ENCODE measurements at regions not wholly inside any gene's neighbourhood (a gene's known extent, or its start where the extent isn't known, plus 50 kb on each side); places are given as distances from the start of the nearest gene placed in this dataset.
"Not testable (repeated sequence)": the region's sequence is repeated elsewhere in the genome, so short reads cannot be mapped to it uniquely, and the experiment has no call there.

- in situ Hi-C loops (cut with MboI; ENCODE audit: low pct_unique_long_range_greater_than_20kb, low sequenced_read_pairs), result no loop called here
- DNase-seq, result no peak
Observed at GRCh38 chr13:53439439-53440225, 411.0 kb downstream of the OLFM4 start.

GRCh38 chr13:53442979-53443378, 414.4 kb downstream of the OLFM4 start:
- DNase-seq, result no peak
- in situ Hi-C loops (cut with MboI; ENCODE audit: low pct_unique_long_range_greater_than_20kb, low sequenced_read_pairs), result no loop called here

GRCh38 chr13:53445686-53446085, 417.1 kb downstream of the OLFM4 start:
- DNase-seq, result no peak
- in situ Hi-C loops (cut with MboI; ENCODE audit: low pct_unique_long_range_greater_than_20kb, low sequenced_read_pairs), result no loop called here

- in situ Hi-C loops (cut with MboI; ENCODE audit: low pct_unique_long_range_greater_than_20kb, low sequenced_read_pairs), result no loop called here
- DNase-seq, result no peak
Observed at GRCh38 chr13:53447456-53447855, 418.8 kb downstream of the OLFM4 start.

GRCh38 chr13:53447863-53448262, 419.2 kb downstream of the OLFM4 start:
- in situ Hi-C loops (cut with MboI; ENCODE audit: low pct_unique_long_range_greater_than_20kb, low sequenced_read_pairs), result no loop called here
- no peak for DNase-seq

GRCh38 chr13:53452263-53452808, 423.7 kb downstream of the OLFM4 start:
- in situ Hi-C loops (cut with MboI; ENCODE audit: low pct_unique_long_range_greater_than_20kb, low sequenced_read_pairs); DNase-seq: not testable (repeated sequence)

- DNase-seq, result no peak
- in situ Hi-C loops (cut with MboI; ENCODE audit: low pct_unique_long_range_greater_than_20kb, low sequenced_read_pairs), result no loop called here
Observed at GRCh38 chr13:53460796-53461195, 432.2 kb downstream of the OLFM4 start.

GRCh38 chr13:53463106-53463505, 434.5 kb downstream of the OLFM4 start:
- no peak for DNase-seq
- in situ Hi-C loops (cut with MboI; ENCODE audit: low pct_unique_long_range_greater_than_20kb, low sequenced_read_pairs), result no loop called here

GRCh38 chr13:53466576-53466975, 438.0 kb downstream of the OLFM4 start:
- in situ Hi-C loops (cut with MboI; ENCODE audit: low pct_unique_long_range_greater_than_20kb, low sequenced_read_pairs), result no loop called here
- no peak for DNase-seq

GRCh38 chr13:53473397-53473796, 444.8 kb downstream of the OLFM4 start:
- DNase-seq, result no peak
- in situ Hi-C loops (cut with MboI; ENCODE audit: low pct_unique_long_range_greater_than_20kb, low sequenced_read_pairs), result no loop called here

- in situ Hi-C loops (cut with MboI; ENCODE audit: low pct_unique_long_range_greater_than_20kb, low sequenced_read_pairs), result no loop called here
- DNase-seq, result no peak
Observed at GRCh38 chr13:53474878-53475277, 446.3 kb downstream of the OLFM4 start.

- in situ Hi-C loops (cut with MboI; ENCODE audit: low pct_unique_long_range_greater_than_20kb, low sequenced_read_pairs), result no loop called here
- DNase-seq, result no peak
Observed at GRCh38 chr13:53490752-53491151, 462.1 kb downstream of the OLFM4 start.

GRCh38 chr13:53494406-53494805, 465.8 kb downstream of the OLFM4 start:
- no peak for DNase-seq

GRCh38 chr13:53499576-53500133, 471.0 kb downstream of the OLFM4 start:
- DNase-seq, result no peak
- in situ Hi-C loops (cut with MboI; ENCODE audit: low pct_unique_long_range_greater_than_20kb, low sequenced_read_pairs), result no loop called here

More at GRCh38 chr13:53494406-53494805, 465.8 kb downstream of the OLFM4 start:
- in situ Hi-C loops (cut with MboI; ENCODE audit: low pct_unique_long_range_greater_than_20kb, low sequenced_read_pairs), result no loop called here

- in situ Hi-C loops (cut with MboI; ENCODE audit: low pct_unique_long_range_greater_than_20kb, low sequenced_read_pairs), result no loop called here
- no peak for DNase-seq
Observed at GRCh38 chr13:53501387-53501786, 472.8 kb downstream of the OLFM4 start.

GRCh38 chr13:53507741-53508140, 479.1 kb downstream of the OLFM4 start:
- no peak for DNase-seq
- in situ Hi-C loops (cut with MboI; ENCODE audit: low pct_unique_long_range_greater_than_20kb, low sequenced_read_pairs), result no loop called here

GRCh38 chr13:53512635-53513034, 484.0 kb downstream of the OLFM4 start:
- no peak for DNase-seq
- in situ Hi-C loops (cut with MboI; ENCODE audit: low pct_unique_long_range_greater_than_20kb, low sequenced_read_pairs), result no loop called here

GRCh38 chr13:53513226-53513625, 484.6 kb downstream of the OLFM4 start:
- DNase-seq, result no peak
- in situ Hi-C loops (cut with MboI; ENCODE audit: low pct_unique_long_range_greater_than_20kb, low sequenced_read_pairs), result no loop called here

- in situ Hi-C loops (cut with MboI; ENCODE audit: low pct_unique_long_range_greater_than_20kb, low sequenced_read_pairs), result no loop called here
- no peak for DNase-seq
Observed at GRCh38 chr13:53520132-53520531, 491.5 kb downstream of the OLFM4 start.

GRCh38 chr13:53522034-53522433, 493.4 kb downstream of the OLFM4 start:
- in situ Hi-C loops (cut with MboI; ENCODE audit: low pct_unique_long_range_greater_than_20kb, low sequenced_read_pairs), result no loop called here
- no peak for DNase-seq

- DNase-seq, result no peak
- in situ Hi-C loops (cut with MboI; ENCODE audit: low pct_unique_long_range_greater_than_20kb, low sequenced_read_pairs), result no loop called here
Observed at GRCh38 chr13:53537586-53537985, 509.0 kb downstream of the OLFM4 start.

Measured in KBM-7 (cell line).